ENCODE measurements at regions not wholly inside any gene's neighbourhood (a gene's known extent, or its start where the extent isn't known, plus 50 kb on each side); places are given as distances from the start of the nearest gene placed in this dataset.
"Not testable (repeated sequence)": the region's sequence is repeated elsewhere in the genome, so short reads cannot be mapped to it uniquely, and the experiment has no call there.

- FAIRE-seq; intact Hi-C loops (cut with DNase I); H3K9ac ChIP-seq (ENCODE audit: low read length in 3 of 3); H3K4me1 ChIP-seq (ENCODE audit: control insufficient read depth in 2 of 3, insufficient read depth in 2 of 3, low read depth in 1 of 3, low read length in 3 of 3); H3K27me3 ChIP-seq (ENCODE audit: control insufficient read depth, insufficient read depth, low read length); H3K9me3 ChIP-seq (ENCODE audit: control insufficient read depth in 2 of 3, insufficient read depth in 1 of 3, low read length in 3 of 3); H3K27ac ChIP-seq (ENCODE audit: low read depth in 2 of 2, low read length in 2 of 2); H3K4me3 ChIP-seq (ENCODE audit: low read length in 3 of 3); H3K36me3 ChIP-seq (ENCODE audit: control insufficient read depth in 2 of 3, insufficient read depth in 3 of 3, low read length in 3 of 3): not testable (repeated sequence)
- DNase-seq = peak in 1 of 5 donors; percentile 0
Observed at GRCh38 chr1:149157409-149157808, 54.1 kb upstream of the NBPF9 start.

GRCh38 chr1:149158308-149158707, 55.0 kb upstream of the NBPF9 start:
- H3K27ac ChIP-seq (ENCODE audit: low read depth in 2 of 2, low read length in 2 of 2); FAIRE-seq; H3K36me3 ChIP-seq (ENCODE audit: control insufficient read depth in 2 of 3, insufficient read depth in 3 of 3, low read length in 3 of 3): not testable (repeated sequence)

GRCh38 chr1:149163063-149163444, 59.7 kb upstream of the NBPF9 start:
- H3K9ac ChIP-seq (ENCODE audit: low read length in 3 of 3); FAIRE-seq; H3K4me1 ChIP-seq (ENCODE audit: control insufficient read depth in 2 of 3, insufficient read depth in 2 of 3, low read depth in 1 of 3, low read length in 3 of 3); H3K36me3 ChIP-seq (ENCODE audit: control insufficient read depth in 2 of 3, insufficient read depth in 3 of 3, low read length in 3 of 3); H3K27me3 ChIP-seq (ENCODE audit: control insufficient read depth, insufficient read depth, low read length); H3K4me3 ChIP-seq (ENCODE audit: low read length in 3 of 3); DNase-seq; intact Hi-C loops (cut with DNase I); H3K27ac ChIP-seq (ENCODE audit: low read depth in 2 of 2, low read length in 2 of 2); H3K9me3 ChIP-seq (ENCODE audit: control insufficient read depth in 2 of 3, insufficient read depth in 1 of 3, low read length in 3 of 3): not testable (repeated sequence)

More at GRCh38 chr1:149158308-149158707, 55.0 kb upstream of the NBPF9 start:
- DNase-seq; H3K4me1 ChIP-seq (ENCODE audit: control insufficient read depth in 2 of 3, insufficient read depth in 2 of 3, low read depth in 1 of 3, low read length in 3 of 3); H3K4me3 ChIP-seq (ENCODE audit: low read length in 3 of 3); H3K9me3 ChIP-seq (ENCODE audit: control insufficient read depth in 2 of 3, insufficient read depth in 1 of 3, low read length in 3 of 3); H3K9ac ChIP-seq (ENCODE audit: low read length in 3 of 3); intact Hi-C loops (cut with DNase I); H3K27me3 ChIP-seq (ENCODE audit: control insufficient read depth, insufficient read depth, low read length): not testable (repeated sequence)

GRCh38 chr1:149174765-149175164, 71.4 kb upstream of the NBPF9 start:
- H3K36me3 ChIP-seq (ENCODE audit: control insufficient read depth in 2 of 3, insufficient read depth in 3 of 3, low read length in 3 of 3); DNase-seq; H3K27ac ChIP-seq (ENCODE audit: low read depth in 2 of 2, low read length in 2 of 2); H3K4me1 ChIP-seq (ENCODE audit: control insufficient read depth in 2 of 3, insufficient read depth in 2 of 3, low read depth in 1 of 3, low read length in 3 of 3); H3K4me3 ChIP-seq (ENCODE audit: low read length in 3 of 3); intact Hi-C loops (cut with DNase I); H3K27me3 ChIP-seq (ENCODE audit: control insufficient read depth, insufficient read depth, low read length); H3K9me3 ChIP-seq (ENCODE audit: control insufficient read depth in 2 of 3, insufficient read depth in 1 of 3, low read length in 3 of 3); H3K9ac ChIP-seq (ENCODE audit: low read length in 3 of 3); FAIRE-seq: not testable (repeated sequence)

- DNase-seq = peak in 1 of 5 donors; percentile 46
- H3K27ac ChIP-seq (ENCODE audit: low read depth in 2 of 2, low read length in 2 of 2); FAIRE-seq; H3K9me3 ChIP-seq (ENCODE audit: control insufficient read depth in 2 of 3, insufficient read depth in 1 of 3, low read length in 3 of 3); H3K9ac ChIP-seq (ENCODE audit: low read length in 3 of 3); H3K4me3 ChIP-seq (ENCODE audit: low read length in 3 of 3); H3K36me3 ChIP-seq (ENCODE audit: control insufficient read depth in 2 of 3, insufficient read depth in 3 of 3, low read length in 3 of 3); H3K27me3 ChIP-seq (ENCODE audit: control insufficient read depth, insufficient read depth, low read length); H3K4me1 ChIP-seq (ENCODE audit: control insufficient read depth in 2 of 3, insufficient read depth in 2 of 3, low read depth in 1 of 3, low read length in 3 of 3); intact Hi-C loops (cut with DNase I): not testable (repeated sequence)
Observed at GRCh38 chr1:149175812-149176211, 72.5 kb upstream of the NBPF9 start.

- intact Hi-C loops (cut with DNase I); H3K9me3 ChIP-seq (ENCODE audit: control insufficient read depth in 2 of 3, insufficient read depth in 1 of 3, low read length in 3 of 3); H3K9ac ChIP-seq (ENCODE audit: low read length in 3 of 3); H3K4me1 ChIP-seq (ENCODE audit: control insufficient read depth in 2 of 3, insufficient read depth in 2 of 3, low read depth in 1 of 3, low read length in 3 of 3); H3K27me3 ChIP-seq (ENCODE audit: control insufficient read depth, insufficient read depth, low read length); H3K36me3 ChIP-seq (ENCODE audit: control insufficient read depth in 2 of 3, insufficient read depth in 3 of 3, low read length in 3 of 3); FAIRE-seq: not testable (repeated sequence)
- DNase-seq = peak; percentile 40 to 82 (median 59)
- H3K27ac ChIP-seq (ENCODE audit: low read depth in 2 of 2, low read length in 2 of 2) = peak overlapping the region; percentile 72 to 78
- H3K4me3 ChIP-seq (ENCODE audit: low read length in 3 of 3) = peak overlapping the region in 1 of 3 donors; percentile 37
Observed at GRCh38 chr1:149176453-149177316, 73.3 kb upstream of the NBPF9 start.

- not testable (repeated sequence) for H3K27ac ChIP-seq (ENCODE audit: low read depth in 2 of 2, low read length in 2 of 2)
Observed at GRCh38 chr1:149190742-149191141, 87.4 kb upstream of the NBPF9 start.

GRCh38 chr1:149196651-149197050, 93.3 kb upstream of the NBPF9 start:
- not testable (repeated sequence) for DNase-seq

More at GRCh38 chr1:149190742-149191141, 87.4 kb upstream of the NBPF9 start:
- H3K9ac ChIP-seq (ENCODE audit: low read length in 3 of 3); H3K9me3 ChIP-seq (ENCODE audit: control insufficient read depth in 2 of 3, insufficient read depth in 1 of 3, low read length in 3 of 3); H3K27me3 ChIP-seq (ENCODE audit: control insufficient read depth, insufficient read depth, low read length); intact Hi-C loops (cut with DNase I); H3K4me3 ChIP-seq (ENCODE audit: low read length in 3 of 3); H3K36me3 ChIP-seq (ENCODE audit: control insufficient read depth in 2 of 3, insufficient read depth in 3 of 3, low read length in 3 of 3); FAIRE-seq; DNase-seq; H3K4me1 ChIP-seq (ENCODE audit: control insufficient read depth in 2 of 3, insufficient read depth in 2 of 3, low read depth in 1 of 3, low read length in 3 of 3): not testable (repeated sequence)

More at GRCh38 chr1:149196651-149197050, 93.3 kb upstream of the NBPF9 start:
- H3K4me1 ChIP-seq (ENCODE audit: control insufficient read depth in 2 of 3, insufficient read depth in 2 of 3, low read depth in 1 of 3, low read length in 3 of 3); H3K4me3 ChIP-seq (ENCODE audit: low read length in 3 of 3); H3K9ac ChIP-seq (ENCODE audit: low read length in 3 of 3); H3K36me3 ChIP-seq (ENCODE audit: control insufficient read depth in 2 of 3, insufficient read depth in 3 of 3, low read length in 3 of 3); FAIRE-seq; H3K27ac ChIP-seq (ENCODE audit: low read depth in 2 of 2, low read length in 2 of 2); H3K9me3 ChIP-seq (ENCODE audit: control insufficient read depth in 2 of 3, insufficient read depth in 1 of 3, low read length in 3 of 3); intact Hi-C loops (cut with DNase I); H3K27me3 ChIP-seq (ENCODE audit: control insufficient read depth, insufficient read depth, low read length): not testable (repeated sequence)
